Colon (tissue), 2 donors: ENCODE measurements at regions not wholly inside any gene's neighbourhood (a gene's known extent, or its start where the extent isn't known, plus 50 kb on each side); places are given as distances from the start of the nearest gene placed in this dataset.

ENCODE experiments used
- FAIRE-seq: peaks from 2 replicates; lab custom pipeline; 2012; peaks lifted over from hg19 to GRCh38; lab: Jason Lieb, UNC
- donor health status: control.
- donor health status: control.

- no peak for FAIRE-seq
Measured at GRCh38 chr14:26929361-26929760, 331.5 kb upstream of the NOVA1 start.

GRCh38 chr14:26930576-26930975 is 332.7 kb upstream of the NOVA1 start:
- FAIRE-seq, result no peak

DNA sequence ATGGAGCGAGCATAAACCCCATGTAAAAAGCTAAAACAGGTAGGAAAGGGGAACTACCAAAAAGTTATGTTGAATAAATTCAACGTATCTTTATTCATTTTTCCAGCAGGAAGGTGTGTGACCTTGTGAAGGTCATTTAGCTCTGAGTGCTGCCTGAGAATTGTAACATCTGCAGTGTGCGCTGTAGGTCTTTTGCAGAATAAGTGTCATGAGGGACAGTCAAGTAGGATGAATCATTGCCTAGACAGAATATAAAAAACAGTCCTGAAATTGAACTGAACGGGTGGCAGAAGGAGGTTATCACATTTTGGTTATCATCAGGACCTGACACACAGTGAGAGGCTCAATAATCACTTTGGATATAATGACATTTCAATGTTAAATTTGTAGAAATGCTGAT is 334.8 kb upstream of the NOVA1 start:
- no peak for FAIRE-seq

GRCh38 chr14:26933431-26933830 is 335.6 kb upstream of the NOVA1 start:
- no peak for FAIRE-seq

- no peak for FAIRE-seq
Measured at GRCh38 chr14:26934151-26934550, 336.3 kb upstream of the NOVA1 start.

DNA sequence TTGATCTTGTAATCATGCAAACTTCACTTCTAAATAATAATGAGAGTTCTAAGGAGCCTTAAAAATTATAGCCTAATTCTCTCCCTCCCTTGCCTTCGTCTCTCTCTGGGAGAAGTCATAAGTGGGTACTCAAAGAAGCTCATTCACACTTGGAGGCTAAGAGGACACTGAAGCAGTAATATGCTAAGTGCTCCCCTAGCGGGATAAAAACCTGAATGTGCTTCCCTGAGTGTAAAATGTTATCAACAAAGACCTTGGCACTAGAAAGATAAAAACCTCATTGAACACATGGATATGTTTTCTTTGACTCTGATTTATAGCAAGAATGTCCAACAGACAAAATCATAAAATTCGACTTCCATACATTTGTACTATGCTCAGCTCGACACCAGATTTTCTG is 337.9 kb upstream of the NOVA1 start:
- FAIRE-seq, result no peak

DNA sequence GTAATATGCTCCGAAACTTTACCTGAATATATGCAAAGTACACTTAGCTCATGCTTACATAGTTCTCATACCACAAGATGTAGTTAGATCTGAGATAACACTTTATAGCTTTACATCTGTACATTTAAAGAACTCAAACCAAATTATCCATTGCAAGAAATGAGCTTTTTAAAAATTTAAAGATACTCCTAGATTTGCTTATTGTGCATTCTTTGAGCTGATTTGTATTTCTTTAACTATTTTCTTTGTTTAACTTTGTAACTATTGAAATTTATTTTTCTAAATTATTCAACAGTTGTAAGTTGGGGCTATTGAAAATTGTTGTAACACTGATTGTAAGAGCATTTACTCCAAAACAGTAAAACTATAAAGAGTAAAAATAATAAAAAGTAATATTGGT is 340.2 kb upstream of the NOVA1 start:
- no peak for FAIRE-seq

DNA sequence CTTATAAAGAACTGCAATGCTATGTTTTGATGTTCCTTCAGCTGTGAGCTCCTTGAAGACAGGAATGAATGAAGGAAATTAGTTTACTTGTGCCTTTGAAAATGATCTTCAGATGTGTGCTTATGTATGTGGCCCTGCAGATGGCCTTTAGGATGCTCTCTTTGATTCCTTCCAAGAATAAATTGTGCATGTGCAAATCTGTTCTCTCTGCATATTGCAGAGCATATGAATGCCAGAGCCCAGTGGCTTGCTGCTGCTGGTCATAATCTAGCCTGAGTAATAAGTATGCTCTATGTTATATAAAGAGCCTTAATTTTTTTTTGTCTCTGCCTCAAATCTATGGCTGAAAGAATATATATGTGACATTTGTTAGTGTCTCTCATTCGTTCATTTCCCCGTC is 341.9 kb upstream of the NOVA1 start:
- no peak for FAIRE-seq

- FAIRE-seq, result no peak
Measured at GRCh38 chr14:26941521-26941920, 343.7 kb upstream of the NOVA1 start.

DNA sequence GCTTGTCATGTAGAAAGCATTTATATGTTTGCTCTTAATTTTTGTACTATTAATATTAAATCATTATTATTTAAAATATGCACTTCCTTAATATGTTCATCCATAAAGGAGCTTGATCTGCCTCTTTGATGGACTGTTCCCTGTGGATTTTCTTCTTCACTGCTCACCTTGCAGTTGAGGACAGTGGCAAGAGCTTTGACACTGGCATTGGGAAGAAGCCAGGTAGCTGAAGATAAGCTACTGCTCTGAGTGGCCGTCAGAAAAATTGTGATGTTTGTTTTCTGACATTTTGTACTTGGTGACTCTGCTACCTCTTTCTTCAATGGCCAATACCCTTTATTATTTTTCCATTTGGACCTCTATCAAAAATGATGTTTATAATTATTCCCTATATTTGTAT is 349.4 kb upstream of the NOVA1 start:
- FAIRE-seq, result no peak

DNA sequence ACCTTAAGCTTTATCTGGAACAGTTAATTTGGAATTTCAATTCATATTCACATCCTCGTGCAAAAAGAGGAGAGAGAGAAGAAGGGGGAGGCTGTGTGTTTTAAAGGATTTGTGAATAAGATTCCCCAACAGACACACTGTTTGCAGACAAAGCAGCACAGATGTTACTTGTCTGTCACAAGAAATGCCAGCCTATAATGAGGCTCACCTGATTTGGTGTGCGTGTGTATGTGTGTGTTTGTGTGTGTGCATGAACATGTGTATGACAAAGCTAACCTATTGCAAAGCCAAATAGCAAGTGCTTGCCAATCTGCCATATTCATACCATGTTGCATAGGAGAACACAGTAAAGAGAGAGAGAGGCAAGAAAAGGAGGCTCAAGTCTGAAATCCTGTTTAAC is 361.6 kb upstream of the NOVA1 start:
- no peak for FAIRE-seq

DNA sequence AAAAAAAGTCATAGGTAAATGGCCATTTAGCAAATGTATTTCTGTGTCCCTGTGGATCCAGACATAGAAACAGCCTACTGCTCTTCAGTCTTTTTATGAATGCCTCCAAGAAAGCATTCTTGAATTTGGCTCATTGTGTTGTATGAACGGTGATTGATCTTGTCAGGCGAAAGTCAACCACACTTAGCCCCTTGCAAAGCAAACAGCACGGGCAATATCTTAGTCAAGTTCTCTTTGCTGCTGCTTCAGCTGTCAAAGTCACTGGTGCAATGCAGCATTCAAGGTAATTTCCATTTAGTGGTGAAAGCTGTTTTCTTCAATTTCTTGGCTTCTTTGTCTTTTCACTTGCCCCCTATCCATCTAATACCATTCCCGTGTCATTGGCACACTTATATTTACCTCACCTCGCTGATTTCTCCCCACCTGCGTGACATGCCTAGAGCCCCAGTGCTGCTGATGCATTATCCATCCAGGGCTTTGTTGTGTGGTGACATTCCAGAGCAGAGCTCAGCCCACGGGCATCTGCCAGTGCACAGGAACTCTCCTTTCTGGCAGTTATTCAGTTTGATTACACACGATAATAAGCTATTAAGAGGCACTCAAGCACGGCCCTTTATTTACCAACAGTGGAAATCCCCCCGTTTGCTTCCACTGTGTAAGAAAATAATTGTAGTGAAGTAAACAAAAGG is 362.3 kb upstream of the NOVA1 start:
- FAIRE-seq, result no peak

- no peak for FAIRE-seq
Measured at GRCh38 chr14:26963711-26964110, 365.9 kb upstream of the NOVA1 start.

DNA sequence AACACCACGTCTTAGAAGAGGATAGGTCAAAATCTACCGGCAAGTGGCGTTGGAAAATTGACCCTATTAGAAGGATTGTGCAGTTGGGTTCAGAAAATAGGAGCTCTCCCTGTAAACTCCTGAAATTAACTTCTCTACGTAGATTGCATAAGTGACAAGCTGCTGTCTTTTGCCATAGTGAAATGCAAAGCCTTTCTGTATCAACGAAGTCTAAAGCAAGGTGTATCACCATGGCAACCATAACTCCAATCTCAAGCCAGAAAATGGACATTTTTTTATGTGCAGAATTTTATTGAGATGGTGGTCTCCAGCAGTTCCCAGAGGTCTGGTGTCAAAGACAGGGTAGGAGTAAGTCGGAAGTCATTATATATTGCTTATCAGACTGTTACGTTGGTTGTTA is 367.7 kb upstream of the NOVA1 start:
- no peak for FAIRE-seq

- no peak for FAIRE-seq
Measured at GRCh38 chr14:26966908-26967307, 369.1 kb upstream of the NOVA1 start.

DNA sequence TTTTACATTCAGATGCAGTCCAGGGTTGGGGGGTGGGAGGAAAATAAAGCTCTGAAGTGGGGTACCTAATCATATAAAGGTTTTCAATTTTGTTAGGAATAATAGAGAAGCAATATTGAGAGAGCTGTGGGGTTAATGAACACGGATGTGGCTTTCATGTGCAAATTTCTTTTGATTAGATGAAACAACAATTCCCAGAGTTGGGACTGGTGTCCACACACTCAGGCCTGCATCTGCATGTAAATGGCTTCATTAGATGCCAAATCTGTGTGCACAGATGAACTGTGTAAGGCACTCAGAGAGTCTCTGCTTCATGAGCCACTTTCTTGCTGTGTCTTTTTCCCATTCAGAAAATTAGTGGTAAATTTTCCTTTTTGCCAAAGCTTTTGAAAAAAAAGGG is 377.1 kb upstream of the NOVA1 start:
- no peak for FAIRE-seq

- no peak for FAIRE-seq
Measured at GRCh38 chr14:26982071-26982470, 384.2 kb upstream of the NOVA1 start.

GRCh38 chr14:26984311-26985177 is 386.7 kb upstream of the NOVA1 start:
- FAIRE-seq, result no peak

DNA sequence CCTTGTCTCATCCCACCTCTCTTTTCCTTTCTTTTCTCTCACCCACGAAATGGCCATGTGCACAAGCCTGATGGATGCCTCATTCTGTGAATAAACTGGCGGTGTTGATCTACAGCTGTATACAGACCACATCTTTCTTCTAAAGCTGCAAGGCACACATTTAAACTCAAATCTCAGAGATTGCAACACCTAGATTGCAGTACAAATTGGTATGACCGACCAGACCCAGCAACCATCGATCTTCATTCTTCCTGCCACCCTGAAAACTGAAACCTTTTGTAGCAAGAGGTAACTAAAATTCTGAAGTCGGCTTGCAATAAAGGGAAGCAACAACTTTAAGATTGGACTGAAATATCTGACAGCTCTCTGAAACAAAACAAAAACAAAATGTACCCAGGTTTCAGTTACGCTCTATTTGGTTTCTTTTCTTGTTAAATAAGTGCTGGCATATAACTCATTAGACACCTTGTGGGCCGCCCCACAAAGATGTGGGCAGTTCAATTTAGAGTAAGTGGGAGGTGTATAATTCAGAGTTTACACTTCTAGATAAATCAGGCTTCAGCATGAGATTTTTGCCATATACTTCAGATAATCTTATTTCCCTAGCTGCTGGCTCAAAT is 390.0 kb upstream of the NOVA1 start:
- no peak for FAIRE-seq

DNA sequence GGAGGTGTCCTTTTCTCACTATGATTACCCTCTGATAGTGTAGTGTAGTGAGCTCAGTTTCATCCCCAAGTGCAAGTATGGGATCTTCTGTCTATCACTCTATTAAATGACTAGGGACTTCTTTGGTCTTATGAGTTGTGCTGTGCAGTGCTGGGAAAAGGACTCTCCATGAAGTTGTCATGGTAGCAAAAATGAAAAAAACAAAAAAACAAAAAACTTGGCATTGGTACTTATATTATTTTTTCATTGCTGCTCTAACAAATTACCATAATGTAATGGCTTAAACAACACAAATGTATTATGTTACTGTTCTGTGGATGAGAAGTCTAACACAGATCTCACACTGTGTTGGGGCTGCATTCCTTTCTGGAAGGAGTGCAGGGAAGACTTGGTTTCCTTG is 393.1 kb upstream of the NOVA1 start:
- FAIRE-seq, result no peak

DNA sequence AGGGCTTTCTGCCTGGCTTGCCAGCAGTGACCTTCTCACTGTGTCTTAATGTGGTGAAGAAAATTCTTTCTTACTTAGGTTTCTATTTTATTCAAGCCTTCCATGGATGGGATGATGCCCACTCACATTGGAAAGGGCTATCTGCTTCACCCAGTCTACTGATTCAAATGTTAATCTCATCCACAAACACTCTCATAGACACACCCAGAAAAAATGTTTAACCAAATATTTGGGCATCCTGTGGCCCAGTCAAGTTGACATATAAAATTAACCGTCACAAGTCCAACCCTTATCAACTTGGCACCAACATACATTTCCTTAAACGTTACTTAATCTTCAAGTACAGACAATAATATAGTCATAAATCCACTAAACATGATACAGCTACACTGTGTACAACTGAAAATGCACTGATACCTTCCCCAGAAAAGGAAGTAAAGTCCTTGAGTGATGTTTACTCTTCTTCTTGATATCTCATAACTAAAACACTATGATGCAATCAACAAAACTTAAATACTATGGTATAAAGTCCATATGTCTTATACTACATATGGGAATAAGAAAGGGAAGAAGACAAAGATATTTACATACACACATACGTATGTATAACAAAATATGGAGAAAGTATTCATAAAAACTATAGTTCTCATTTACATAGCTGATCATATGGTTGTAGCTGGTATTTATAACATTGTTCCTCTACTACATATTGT is 394.7 kb upstream of the NOVA1 start:
- peak; percentile 85 for FAIRE-seq

GRCh38 chr14:26993556-26993955 is 395.7 kb upstream of the NOVA1 start:
- FAIRE-seq, result no peak

GRCh38 chr14:26995301-26995700 is 397.5 kb upstream of the NOVA1 start:
- FAIRE-seq, result no peak
